Panc1 (cell line): ENCODE measurements at regions not wholly inside any gene's neighbourhood (a gene's known extent, or its start where the extent isn't known, plus 50 kb on each side); places are given as distances from the start of the nearest gene placed in this dataset.

ENCODE experiments used
- ATAC-seq: fragments of 200-7000 bp; cut with Tn5 transposase; 2 replicates; pipeline ENCODE4 v1.9.1; 2020; ENCODE audit warnings: mild to moderate bottlenecking, moderate library complexity
- BruUV-seq: library from RNA; stranded (reverse); fragments of 400-500 nt; replicated peaks from 2 replicates; lab custom pipeline; 2021; lab: Mats Ljungman, UMichigan
- CTCF ChIA-PET: fragments of 300-600 bp; sonication (Branson Sonifier 250); formaldehyde crosslinking; loops from one replicate; lab custom pipeline; 2022; ENCODE audit warnings: antibody characterized with exemption; lab: Charles Lee
- POLR2A ChIA-PET: fragments of 300-600 bp; sonication (Branson Sonifier 250); formaldehyde crosslinking; loops from one replicate; lab custom pipeline; 2022; ENCODE audit warnings: antibody characterized with exemption; lab: Charles Lee
- DNase-seq: peaks from one replicate; pipeline ENCODE4 v3.0.0-alpha.2; 2010; ENCODE audit warnings: low read depth, low spot score
- H3K27ac ChIP-seq: 2 replicates; pipeline ENCODE4 v1.5.1; 2011; ENCODE audit warnings: mild to moderate bottlenecking, low read length, inconsistent platforms
- H3K27me3 ChIP-seq: fragments of 200-500 bp; sonication (Bioruptor generic); 2 replicates; pipeline ENCODE4 v1.6.0; 2014; ENCODE audit warnings: low read length, inconsistent platforms; ENCODE audit not compliant: control insufficient read depth, insufficient read depth
- H3K36me3 ChIP-seq: fragments of 200-500 bp; sonication (Bioruptor generic); 2 replicates; pipeline ENCODE4 v1.5.1; 2014; ENCODE audit warnings: inconsistent platforms, mild to moderate bottlenecking, low read length, moderate library complexity; ENCODE audit not compliant: control insufficient read depth, insufficient read depth
- H3K4me1 ChIP-seq: 2 replicates; pipeline ENCODE4 v1.5.1; 2011; ENCODE audit warnings: inconsistent platforms, mild to moderate bottlenecking, low read length, moderate library complexity; ENCODE audit not compliant: control insufficient read depth, insufficient read depth
- H3K4me3 ChIP-seq, 2 experiments: 2 replicates each; pipeline ENCODE4 v1.5.1; 2011 to 2012; ENCODE audit warnings: low read depth in 2 of 2, low read length in 2 of 2, mild to moderate bottlenecking in 2 of 2, inconsistent platforms in 1 of 2, moderate library complexity in 1 of 2
- H3K9me3 ChIP-seq: fragments of 200-500 bp; sonication (Bioruptor generic); 2 replicates; pipeline ENCODE4 v1.5.1; 2014; ENCODE audit warnings: low read depth, mild to moderate bottlenecking, inconsistent platforms, low read length, moderate library complexity; ENCODE audit not compliant: control insufficient read depth, insufficient read depth
- CTCF ChIP-seq: fragments of 450-650 bp; IDR thresholded peaks from 2 replicates; pipeline ENCODE4 v1.5.1; 2017; ENCODE audit warnings: mild to moderate bottlenecking
- POLR2AphosphoS5 ChIP-seq: IDR thresholded peaks from 2 replicates; pipeline ENCODE4 v1.6.1; 2012; ENCODE audit warnings: mild to moderate bottlenecking, low read depth, low read length, moderate library complexity
- REST ChIP-seq, 2 experiments: IDR thresholded peaks; 2 replicates each; pipeline ENCODE4 v1.6.1; 2011 to 2012; ENCODE audit warnings: low read depth in 2 of 2, control low read depth in 1 of 2, low read length in 1 of 2, mild to moderate bottlenecking in 1 of 2, moderate library complexity in 1 of 2; ENCODE audit not compliant: insufficient read depth in 1 of 2
- SIN3A ChIP-seq: IDR thresholded peaks from 2 replicates; pipeline ENCODE4 v1.6.1; 2012; ENCODE audit warnings: low read depth, mild to moderate bottlenecking, low read length, moderate library complexity, borderline replicate concordance; ENCODE audit not compliant: insufficient read depth
- TCF7L2 ChIP-seq: IDR thresholded peaks from 2 replicates; pipeline ENCODE4 v1.6.1; 2011; ENCODE audit warnings: mild to moderate bottlenecking, low read depth, low read length, inconsistent platforms
- in situ Hi-C: cut with HindIII; loops from 2 replicates; pipeline ENCODE4 v1.10.0; 2016; ENCODE audit warnings: low sequenced_read_pairs, low pct_unique_long_range_greater_than_20kb
- intact Hi-C: fragments of 100-400 bp; cut with micrococcal nuclease; formaldehyde crosslinking; loops from one replicate; pipeline ENCODE4 v1.10.0; 2022; ENCODE audit not compliant: unreplicated experiment

GRCh38 chr4:138507522-138507921, 265.4 kb upstream of the SLC7A11 start:
- no peaks in the 10 kb centered on the region for H3K9me3 ChIP-seq
- no peaks in the 10 kb centered on the region for H3K4me1 ChIP-seq
- no TSS peak for BruUV-seq
- no peak overlapping the region for H3K27ac ChIP-seq
- H3K36me3 ChIP-seq = no peaks in the 10 kb centered on the region
- ChIA-PET POLR2A (no interaction called here), CTCF (no interaction called here)
- no peak overlapping the region for H3K4me3 ChIP-seq
- DNase-seq (no peak), ATAC-seq (no peak)
- TF ChIP-seq TCF7L2 = no peak
- TF ChIP-seq CTCF = no peak
- TF ChIP-seq POLR2AphosphoS5 = no peak
- no peak for TF ChIP-seq SIN3A
- TF ChIP-seq REST (IDR thresholded peaks at IDR 0.05; ENCODE audit: insufficient read depth in 1 of 2, low read depth in 2 of 2, low read length in 1 of 2) = no peak
- H3K27me3 ChIP-seq = no peaks in the 10 kb centered on the region
- in situ Hi-C loops = no loop called here
- intact Hi-C loops = no loop called here

- BruUV-seq = no TSS peak
- Histone ChIP-seq H3K4me1 (no peaks in the 10 kb centered on the region), H3K36me3 (no peaks in the 10 kb centered on the region), H3K27ac (no peak overlapping the region), H3K27me3 (no peaks in the 10 kb centered on the region), H3K4me3 (no peak overlapping the region), H3K9me3 (no peaks in the 10 kb centered on the region)
- TF ChIP-seq POLR2AphosphoS5 (no peak), REST (IDR thresholded peaks at IDR 0.05; ENCODE audit: insufficient read depth in 1 of 2, low read depth in 2 of 2, low read length in 1 of 2) (no peak), CTCF (no peak), SIN3A (no peak), TCF7L2 (no peak)
- ATAC-seq = no peak
- intact Hi-C loops = no loop called here
- in situ Hi-C loops = no loop called here
- ChIA-PET POLR2A (no interaction called here), CTCF (no interaction called here)
- no peak for DNase-seq
Observed at GRCh38 chr4:138501614-138502013, 259.5 kb upstream of the SLC7A11 start.
